Mesendoderm (in vitro differentiated cells): ENCODE measurements at regions not wholly inside any gene's neighbourhood (a gene's known extent, or its start where the extent isn't known, plus 50 kb on each side); places are given as distances from the start of the nearest gene placed in this dataset.

Experiments used
- DNase-seq: peaks from one replicate; pipeline ENCODE4 v3.0.0; 2013
- H2AK5ac ChIP-seq: 2 replicates; pipeline ENCODE4 v1.6.1; 2013; ENCODE audit warnings: low read length, inconsistent platforms
- H2BK120ac ChIP-seq: 2 replicates; pipeline ENCODE4 v1.6.1; 2013; ENCODE audit warnings: low read depth, mild to moderate bottlenecking, low read length, moderate library complexity, mixed read lengths
- H2BK15ac ChIP-seq: replicated peaks from 2 replicates; pipeline ENCODE4 v1.6.1; 2013; ENCODE audit warnings: low read depth, mild to moderate bottlenecking, moderate library complexity
- H2BK5ac ChIP-seq: 2 replicates; pipeline ENCODE4 v1.6.1; 2013; ENCODE audit warnings: low read length, inconsistent platforms
- H3K18ac ChIP-seq: 2 replicates; pipeline ENCODE4 v1.6.1; 2013; ENCODE audit warnings: mild to moderate bottlenecking, low read length, mixed read lengths
- H3K23ac ChIP-seq: one replicate; pipeline ENCODE4 v1.6.1; 2013; ENCODE audit warnings: low read length
- H3K27ac ChIP-seq: 2 replicates; pipeline ENCODE4 v1.5.1; 2013; ENCODE audit warnings: low read depth, mild to moderate bottlenecking, inconsistent platforms, low read length, moderate library complexity
- H3K27me3 ChIP-seq: 2 replicates; pipeline ENCODE4 v1.6.1; 2013; ENCODE audit warnings: low read length, control low read depth, mild to moderate bottlenecking, inconsistent platforms; ENCODE audit not compliant: insufficient read depth, poor library complexity
- H3K36me3 ChIP-seq: 2 replicates; pipeline ENCODE4 v1.6.1; 2013; ENCODE audit warnings: low read length, inconsistent platforms; ENCODE audit not compliant: control insufficient read depth, insufficient read depth
- H3K4ac ChIP-seq: one replicate; pipeline ENCODE4 v1.6.1; 2013; ENCODE audit warnings: low read depth, mild to moderate bottlenecking, low read length, moderate library complexity
- H3K4me1 ChIP-seq: 2 replicates; pipeline ENCODE4 v1.6.1; 2013; ENCODE audit warnings: low read depth, low read length, inconsistent platforms; ENCODE audit not compliant: control insufficient read depth
- H3K4me2 ChIP-seq: 2 replicates; pipeline ENCODE4 v1.6.1; 2013; ENCODE audit warnings: low read length
- H3K4me3 ChIP-seq: 2 replicates; pipeline ENCODE4 v1.5.1; 2013; ENCODE audit warnings: mild to moderate bottlenecking, low read length
- H3K56ac ChIP-seq: one replicate; pipeline ENCODE4 v1.6.1; 2013; ENCODE audit warnings: low read length
- H3K79me1 ChIP-seq: 2 replicates; pipeline ENCODE4 v1.6.1; 2013; ENCODE audit warnings: low read length, inconsistent platforms
- H3K79me2 ChIP-seq: 2 replicates; pipeline ENCODE4 v1.6.1; 2013; ENCODE audit warnings: mild to moderate bottlenecking, low read length; ENCODE audit not compliant: control insufficient read depth, insufficient read depth
- H3K9ac ChIP-seq: 2 replicates; pipeline ENCODE4 v1.6.1; 2013; ENCODE audit warnings: low read length, inconsistent platforms
- H4K5ac ChIP-seq: one replicate; pipeline ENCODE4 v1.6.1; 2013; ENCODE audit warnings: low read length
- H4K8ac ChIP-seq: one replicate; pipeline ENCODE4 v1.6.1; 2013; ENCODE audit warnings: low read depth, mild to moderate bottlenecking, control low read depth, low read length, moderate library complexity
- WGBS: extraction: QIAGEN DNeasy Blood & Tissue Kit; methylation state at CpG from one replicate; pipeline ENCODE4 v1.1.7; 2013; ENCODE audit warnings: low lambda C conversion rate, missing lambda C conversion rate; ENCODE audit not compliant: insufficient coverage; ENCODE audit errors: extremely low coverage; 5-methylcytosine and 5-hydroxymethylcytosine counted together

GRCh38 chr11:82557274-82557673, 176.4 kb downstream of the FAM181B start:
- Histone ChIP-seq H3K4me3 (no peak overlapping the region), H3K36me3 (no peaks in the 10 kb centered on the region), H3K27ac (no peak overlapping the region), H2AK5ac (no peak overlapping the region), H3K4ac (no peak overlapping the region), H3K4me1 (peaks cover 3% of the 10 kb centered on the region), H2BK120ac (no peak overlapping the region), H2BK15ac (no peak overlapping the region), H3K79me2 (no peaks in the 10 kb centered on the region), H4K8ac (no peak overlapping the region), H4K5ac (no peak overlapping the region), H2BK5ac (no peak overlapping the region), H3K9ac (no peak overlapping the region), H3K23ac (no peak overlapping the region), H3K18ac (no peak overlapping the region), H3K79me1 (no peaks in the 10 kb centered on the region), H3K56ac (no peak overlapping the region), H3K27me3 (no peaks in the 10 kb centered on the region), H3K4me2 (no peak overlapping the region)
- no CpG with 5 or more reads among the region's 4 CpGs for WGBS
- DNase-seq, result no peak

- no peak overlapping the region for H3K56ac ChIP-seq
- H4K5ac ChIP-seq, result no peak overlapping the region
- no peak overlapping the region for H2BK5ac ChIP-seq
- H3K4me3 ChIP-seq, result no peak overlapping the region
- no peaks in the 10 kb centered on the region for H3K79me2 ChIP-seq
- peaks cover 3% of the 10 kb centered on the region for H3K4me1 ChIP-seq
- H3K4me2 ChIP-seq, result no peak overlapping the region
- no peaks in the 10 kb centered on the region for H3K27me3 ChIP-seq
- no peak overlapping the region for H3K23ac ChIP-seq
- no peaks in the 10 kb centered on the region for H3K36me3 ChIP-seq
- H2BK120ac ChIP-seq, result no peak overlapping the region
- H2AK5ac ChIP-seq, result no peak overlapping the region
- H3K4ac ChIP-seq, result no peak overlapping the region
- H3K27ac ChIP-seq, result no peak overlapping the region
- no peaks in the 10 kb centered on the region for H3K79me1 ChIP-seq
- no peak for DNase-seq
- no peak overlapping the region for H3K18ac ChIP-seq
- H4K8ac ChIP-seq, result no peak overlapping the region
- H2BK15ac ChIP-seq, result no peak overlapping the region
- no peak overlapping the region for H3K9ac ChIP-seq
Observed at GRCh38 chr11:82556210-82556609, 177.5 kb downstream of the FAM181B start.

- Histone ChIP-seq H3K4me3 (no peak overlapping the region), H4K8ac (no peak overlapping the region), H3K4me1 (no peaks in the 10 kb centered on the region), H3K23ac (no peak overlapping the region), H2BK120ac (no peak overlapping the region), H2BK15ac (no peak overlapping the region), H3K9ac (no peak overlapping the region), H3K4ac (no peak overlapping the region), H4K5ac (no peak overlapping the region), H3K79me2 (no peaks in the 10 kb centered on the region), H3K36me3 (no peaks in the 10 kb centered on the region), H3K27me3 (no peaks in the 10 kb centered on the region), H3K79me1 (no peaks in the 10 kb centered on the region), H3K18ac (no peak overlapping the region), H3K4me2 (no peak overlapping the region), H3K56ac (no peak overlapping the region), H2AK5ac (no peak overlapping the region), H2BK5ac (no peak overlapping the region), H3K27ac (no peak overlapping the region)
- WGBS, result no CpG with 5 or more reads among the region's 3 CpGs
- DNase-seq, result no peak
Observed at GRCh38 chr11:82546661-82547557, 186.8 kb downstream of the FAM181B start.

GRCh38 chr11:82539669-82540068, 194.0 kb downstream of the FAM181B start:
- Histone ChIP-seq H3K4me3 (no peak overlapping the region), H3K27me3 (no peaks in the 10 kb centered on the region), H2BK15ac (no peak overlapping the region), H4K8ac (no peak overlapping the region), H4K5ac (no peak overlapping the region), H3K4me1 (no peaks in the 10 kb centered on the region), H2AK5ac (no peak overlapping the region), H2BK120ac (no peak overlapping the region), H3K36me3 (no peaks in the 10 kb centered on the region), H3K79me1 (no peaks in the 10 kb centered on the region), H3K9ac (no peak overlapping the region), H3K4ac (no peak overlapping the region), H3K79me2 (no peaks in the 10 kb centered on the region), H3K27ac (no peak overlapping the region), H3K56ac (no peak overlapping the region), H2BK5ac (no peak overlapping the region), H3K4me2 (no peak overlapping the region), H3K18ac (no peak overlapping the region), H3K23ac (no peak overlapping the region)
- no peak for DNase-seq

GRCh38 chr11:82536706-82537105, 197.0 kb downstream of the FAM181B start:
- Histone ChIP-seq H3K79me1 (no peaks in the 10 kb centered on the region), H3K23ac (no peak overlapping the region), H4K8ac (no peak overlapping the region), H3K27ac (no peak overlapping the region), H2BK15ac (no peak overlapping the region), H3K27me3 (no peaks in the 10 kb centered on the region), H2BK120ac (no peak overlapping the region), H3K79me2 (no peaks in the 10 kb centered on the region), H2AK5ac (no peak overlapping the region), H3K4me1 (peaks cover 4% of the 10 kb centered on the region), H3K56ac (no peak overlapping the region), H3K4ac (no peak overlapping the region), H3K4me2 (no peak overlapping the region), H3K4me3 (no peak overlapping the region), H3K18ac (no peak overlapping the region), H4K5ac (no peak overlapping the region), H3K9ac (no peak overlapping the region), H3K36me3 (no peaks in the 10 kb centered on the region), H2BK5ac (no peak overlapping the region)
- no CpG with 5 or more reads among the region's 3 CpGs for WGBS
- DNase-seq, result no peak
